ENCODE measurements at regions not wholly inside any gene's neighbourhood (a gene's known extent, or its start where the extent isn't known, plus 50 kb on each side); places are given as distances from the start of the nearest gene placed in this dataset.

- no peak for DNase-seq (ENCODE audit: low read depth in 1 of 2, low spot score in 1 of 2)
- no peaks in the 10 kb centered on the region for H3K27me3 ChIP-seq (ENCODE audit: insufficient read depth, poor library complexity, severe bottlenecking)
- TF ChIP-seq CTCF (IDR thresholded peaks at IDR 0.05; ENCODE audit: insufficient read depth, low read length) (no peak), POLR2AphosphoS5 (IDR thresholded peaks at IDR 0.05; ENCODE audit: low read depth) (no peak), REST (IDR thresholded peaks at IDR 0.05; ENCODE audit: insufficient replicate concordance, low read depth) (no peak), GABPA (IDR thresholded peaks at IDR 0.05; ENCODE audit: low read depth) (no peak), SPI1 (IDR thresholded peaks at IDR 0.05; ENCODE audit: borderline replicate concordance, low read depth) (no peak)
These were observed 189.8 kb downstream of the SH3BP4 start for GRCh38 chr2:235141411-235142128.

GRCh38 chr2:235142601-235143000 is 190.8 kb downstream of the SH3BP4 start:
- DNase-seq (ENCODE audit: low read depth in 1 of 2, low spot score in 1 of 2), result no peak
- no peaks in the 10 kb centered on the region for H3K27me3 ChIP-seq (ENCODE audit: insufficient read depth, poor library complexity, severe bottlenecking)
- TF ChIP-seq SPI1 (IDR thresholded peaks at IDR 0.05; ENCODE audit: borderline replicate concordance, low read depth) (no peak), GABPA (IDR thresholded peaks at IDR 0.05; ENCODE audit: low read depth) (no peak), CTCF (IDR thresholded peaks at IDR 0.05; ENCODE audit: insufficient read depth, low read length) (no peak), POLR2AphosphoS5 (IDR thresholded peaks at IDR 0.05; ENCODE audit: low read depth) (no peak), REST (IDR thresholded peaks at IDR 0.05; ENCODE audit: insufficient replicate concordance, low read depth) (no peak)
- no peak overlapping the region for H3K4me3 ChIP-seq (replicated peaks; ENCODE audit: insufficient read depth, low read length)
- no peak overlapping the region for H3K27ac ChIP-seq (replicated peaks)

More at GRCh38 chr2:235141411-235142128, 189.8 kb downstream of the SH3BP4 start:
- H3K27ac ChIP-seq (replicated peaks), result no peak overlapping the region
- H3K4me3 ChIP-seq (replicated peaks; ENCODE audit: insufficient read depth, low read length), result no peak overlapping the region

- H3K27ac ChIP-seq (replicated peaks), result no peak overlapping the region
These were observed 192.0 kb downstream of the SH3BP4 start for GRCh38 chr2:235143789-235144188.

More at GRCh38 chr2:235143789-235144188, 192.0 kb downstream of the SH3BP4 start:
- Histone ChIP-seq H3K27me3 (ENCODE audit: insufficient read depth, poor library complexity, severe bottlenecking) (no peaks in the 10 kb centered on the region), H3K4me3 (replicated peaks; ENCODE audit: insufficient read depth, low read length) (no peak overlapping the region)
- DNase-seq (ENCODE audit: low read depth in 1 of 2, low spot score in 1 of 2), result no peak
- no peak for TF ChIP-seq POLR2AphosphoS5 (IDR thresholded peaks at IDR 0.05; ENCODE audit: low read depth)
- TF ChIP-seq REST (IDR thresholded peaks at IDR 0.05; ENCODE audit: insufficient replicate concordance, low read depth), result no peak
